Glutamatergic neuron (in vitro differentiated cells): ENCODE measurements at regions not wholly inside any gene's neighbourhood (a gene's known extent, or its start where the extent isn't known, plus 50 kb on each side); places are given as distances from the start of the nearest gene placed in this dataset.

Source experiments
- DNase-seq: peaks from one replicate; pipeline ENCODE4 v3.0.0; 2022
- H3K27ac Mint-ChIP-seq: one replicate; pipeline ENCODE4 v1.8.0; 2020; ENCODE audit warnings: mild to moderate bottlenecking, mixed read lengths, inconsistent platforms; ENCODE audit not compliant: unreplicated experiment
- H3K27me3 Mint-ChIP-seq: one replicate; pipeline ENCODE4 v1.8.0; 2020; ENCODE audit warnings: mild to moderate bottlenecking, moderate library complexity, mixed read lengths, inconsistent platforms; ENCODE audit not compliant: unreplicated experiment
- H3K36me3 Mint-ChIP-seq: one replicate; pipeline ENCODE4 v1.8.0; 2020; ENCODE audit warnings: mild to moderate bottlenecking, mixed read lengths, inconsistent platforms; ENCODE audit not compliant: unreplicated experiment
- H3K4me1 Mint-ChIP-seq: one replicate; pipeline ENCODE4 v1.8.0; 2020; ENCODE audit warnings: mild to moderate bottlenecking, low read depth, mixed read lengths, inconsistent platforms; ENCODE audit not compliant: unreplicated experiment
- H3K4me3 Mint-ChIP-seq: one replicate; pipeline ENCODE4 v1.8.0; 2020; ENCODE audit warnings: mild to moderate bottlenecking, mixed read lengths, inconsistent platforms; ENCODE audit not compliant: unreplicated experiment
- H3K9me3 Mint-ChIP-seq: one replicate; pipeline ENCODE4 v1.8.0; 2020; ENCODE audit warnings: mild to moderate bottlenecking, moderate library complexity, mixed read lengths, inconsistent platforms; ENCODE audit not compliant: unreplicated experiment
- CTCF ChIP-seq: fragments of 200-600 bp; sonication (generic); IDR thresholded peaks from one replicate; pipeline ENCODE4 v1.5.0; 2021; ENCODE audit not compliant: partially characterized antibody, unreplicated experiment

GRCh38 chr4:181611946-181612600 lies 631.1 kb upstream of the TENM3 start:
- Mint-ChIP-seq H3K36me3 (no peaks in the 10 kb centered on the region), H3K27ac (no peak overlapping the region), H3K4me1 (peaks cover 35% of the 10 kb centered on the region), H3K9me3 (no peaks in the 10 kb centered on the region), H3K4me3 (no peak overlapping the region), H3K27me3 (peaks cover 2% of the 10 kb centered on the region)
- no peak for TF ChIP-seq CTCF
- DNase-seq = no peak

- H3K27ac Mint-ChIP-seq = no peak overlapping the region
- TF ChIP-seq CTCF = no peak
- no peaks in the 10 kb centered on the region for H3K36me3 Mint-ChIP-seq
- no peak overlapping the region for H3K4me3 Mint-ChIP-seq
- peaks cover 34% of the 10 kb centered on the region for H3K4me1 Mint-ChIP-seq
- no peaks in the 10 kb centered on the region for H3K9me3 Mint-ChIP-seq
- peaks cover under 1% of the 10 kb centered on the region for H3K27me3 Mint-ChIP-seq
- DNase-seq = no peak
These were observed 630.0 kb upstream of the TENM3 start for GRCh38 chr4:181613200-181613599.

GRCh38 chr4:181618038-181618618 lies 625.1 kb upstream of the TENM3 start:
- Mint-ChIP-seq H3K36me3 (no peaks in the 10 kb centered on the region), H3K4me3 (no peak overlapping the region), H3K27ac (no peak overlapping the region), H3K9me3 (no peaks in the 10 kb centered on the region), H3K4me1 (peaks cover 4% of the 10 kb centered on the region), H3K27me3 (no peaks in the 10 kb centered on the region)
- TF ChIP-seq CTCF = no peak
- no peak for DNase-seq

GRCh38 chr4:181618896-181619295 lies 624.3 kb upstream of the TENM3 start:
- H3K4me3 Mint-ChIP-seq = no peak overlapping the region
- H3K27ac Mint-ChIP-seq = no peak overlapping the region
- H3K36me3 Mint-ChIP-seq = no peaks in the 10 kb centered on the region
- DNase-seq = no peak
- no peaks in the 10 kb centered on the region for H3K4me1 Mint-ChIP-seq
- H3K9me3 Mint-ChIP-seq = no peaks in the 10 kb centered on the region
- H3K27me3 Mint-ChIP-seq = no peaks in the 10 kb centered on the region
- no peak for TF ChIP-seq CTCF

- H3K4me1 Mint-ChIP-seq = no peaks in the 10 kb centered on the region
These were observed 623.6 kb upstream of the TENM3 start for GRCh38 chr4:181619651-181620050.

More at GRCh38 chr4:181619651-181620050, 623.6 kb upstream of the TENM3 start:
- Mint-ChIP-seq H3K9me3 (no peaks in the 10 kb centered on the region), H3K36me3 (no peaks in the 10 kb centered on the region), H3K27me3 (no peaks in the 10 kb centered on the region), H3K4me3 (no peak overlapping the region), H3K27ac (no peak overlapping the region)
- TF ChIP-seq CTCF = no peak
- no peak for DNase-seq
